Loucy (cell line): ENCODE measurements at regions not wholly inside any gene's neighbourhood (a gene's known extent, or its start where the extent isn't known, plus 50 kb on each side); places are given as distances from the start of the nearest gene placed in this dataset.

Source experiments
- EZH2phosphoT487 ChIP-seq: fragments of 200-600 bp; IDR thresholded peaks from 2 replicates; pipeline ENCODE4 v1.6.1; 2018; ENCODE audit warnings: antibody characterized with exemption, mild to moderate bottlenecking, moderate library complexity, borderline replicate concordance
- TF ChIP-seq, protein P1 (sequence below): fragments of 200-600 bp; sonication (generic); conservative IDR thresholded peaks from 2 replicates; pipeline ENCODE4 v1.5.1; 2014; ENCODE audit warnings: mild to moderate bottlenecking, antibody characterized with exemption, low read length

DNA sequence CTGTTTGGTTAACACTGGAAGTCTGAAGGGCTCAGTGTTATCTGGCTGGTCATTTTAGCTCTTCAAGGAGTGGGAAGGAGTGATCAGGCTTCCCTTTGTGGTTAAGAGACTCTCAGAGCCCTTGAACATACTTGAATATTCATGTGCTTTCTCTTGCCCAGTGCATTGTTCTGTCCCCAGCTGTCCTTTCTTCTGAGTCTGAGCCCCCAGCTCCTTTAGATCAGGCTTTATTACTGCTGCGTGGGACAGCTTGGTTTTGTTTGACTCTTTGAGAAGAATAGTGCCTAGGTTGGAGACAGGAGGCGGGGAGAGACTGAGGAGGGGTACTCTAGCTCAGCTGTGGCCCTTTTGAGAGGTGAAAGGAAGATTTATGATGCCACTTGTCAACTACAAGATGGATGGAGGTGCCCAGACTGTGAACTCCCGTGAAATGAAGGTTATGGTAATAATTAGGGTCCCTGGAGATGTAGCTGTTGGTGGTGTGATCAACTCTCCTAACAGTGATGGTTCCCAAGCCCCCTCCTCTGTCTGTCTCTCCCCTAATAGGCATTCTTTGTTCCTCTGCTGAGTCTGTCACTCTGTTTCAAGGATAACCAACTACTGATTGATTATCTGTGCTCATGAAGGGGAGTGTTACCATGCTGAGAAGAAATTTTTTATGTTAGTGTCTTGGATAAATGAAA lies 83.1 kb upstream of the GLRA1 start:
- TF ChIP-seq, protein P1, sequence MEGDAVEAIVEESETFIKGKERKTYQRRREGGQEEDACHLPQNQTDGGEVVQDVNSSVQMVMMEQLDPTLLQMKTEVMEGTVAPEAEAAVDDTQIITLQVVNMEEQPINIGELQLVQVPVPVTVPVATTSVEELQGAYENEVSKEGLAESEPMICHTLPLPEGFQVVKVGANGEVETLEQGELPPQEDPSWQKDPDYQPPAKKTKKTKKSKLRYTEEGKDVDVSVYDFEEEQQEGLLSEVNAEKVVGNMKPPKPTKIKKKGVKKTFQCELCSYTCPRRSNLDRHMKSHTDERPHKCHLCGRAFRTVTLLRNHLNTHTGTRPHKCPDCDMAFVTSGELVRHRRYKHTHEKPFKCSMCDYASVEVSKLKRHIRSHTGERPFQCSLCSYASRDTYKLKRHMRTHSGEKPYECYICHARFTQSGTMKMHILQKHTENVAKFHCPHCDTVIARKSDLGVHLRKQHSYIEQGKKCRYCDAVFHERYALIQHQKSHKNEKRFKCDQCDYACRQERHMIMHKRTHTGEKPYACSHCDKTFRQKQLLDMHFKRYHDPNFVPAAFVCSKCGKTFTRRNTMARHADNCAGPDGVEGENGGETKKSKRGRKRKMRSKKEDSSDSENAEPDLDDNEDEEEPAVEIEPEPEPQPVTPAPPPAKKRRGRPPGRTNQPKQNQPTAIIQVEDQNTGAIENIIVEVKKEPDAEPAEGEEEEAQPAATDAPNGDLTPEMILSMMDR = no peak
- no peak for TF ChIP-seq EZH2phosphoT487
